ENCODE measurements at regions not wholly inside any gene's neighbourhood (a gene's known extent, or its start where the extent isn't known, plus 50 kb on each side); places are given as distances from the start of the nearest gene placed in this dataset.
"Not testable (repeated sequence)": the region's sequence is repeated elsewhere in the genome, so short reads cannot be mapped to it uniquely, and the experiment has no call there.

DNA sequence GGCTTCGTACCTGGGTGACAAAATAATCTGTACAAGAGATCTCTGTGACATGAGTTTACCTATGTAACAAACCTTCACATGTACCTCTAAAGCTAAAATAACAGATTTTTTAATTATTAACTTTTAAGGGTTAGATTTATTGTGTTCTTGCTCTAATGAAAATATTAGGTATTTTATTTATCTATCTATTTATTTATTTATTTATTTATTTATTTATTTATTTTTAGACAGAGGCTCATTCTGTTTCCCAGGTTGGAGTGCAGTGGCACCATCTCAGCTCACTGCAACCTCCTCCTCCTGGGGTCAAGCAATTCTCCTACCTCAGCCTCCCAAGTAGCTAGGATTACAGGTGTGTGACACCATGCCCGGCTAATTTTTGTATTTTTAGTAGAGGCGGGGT, 348.4 kb downstream of the TAF11L14 start:
- H3K4me3 Mint-ChIP-seq, H3K4me1 Mint-ChIP-seq, H3K27ac Mint-ChIP-seq, H3K27me3 Mint-ChIP-seq, H3K9me3 Mint-ChIP-seq, H3K36me3 Mint-ChIP-seq: not testable (repeated sequence)

DNA sequence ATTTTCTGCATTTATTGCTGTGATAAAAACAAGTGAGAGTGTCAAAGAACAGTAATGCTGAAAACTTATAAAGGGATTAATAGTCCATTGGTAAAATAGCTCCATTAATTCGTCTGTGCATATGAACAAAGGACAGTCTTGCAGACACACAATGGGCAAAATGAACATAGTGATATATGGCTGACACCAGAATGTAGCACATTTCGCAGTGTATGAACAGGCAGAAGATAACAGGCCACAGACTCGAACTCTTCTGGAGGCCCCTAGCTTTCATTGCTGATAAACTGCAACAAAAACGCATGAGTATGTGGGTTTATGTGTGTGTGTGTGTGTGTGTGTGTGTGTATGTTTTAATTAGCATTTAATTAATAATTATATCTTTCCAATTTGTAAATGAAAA, 354.8 kb downstream of the TAF11L14 start:
- H3K4me1 Mint-ChIP-seq, result peaks cover 0 to 2% (median 0%) of the 10 kb centered on the region in 3 donors
- H3K36me3 Mint-ChIP-seq, result no peaks in the 10 kb centered on the region
- peaks cover 1% of the 10 kb centered on the region for H3K27me3 Mint-ChIP-seq
- H3K4me3 Mint-ChIP-seq, result no peak overlapping the region
- no peak overlapping the region for H3K27ac Mint-ChIP-seq
- H3K9me3 Mint-ChIP-seq, result no peaks in the 10 kb centered on the region

DNA sequence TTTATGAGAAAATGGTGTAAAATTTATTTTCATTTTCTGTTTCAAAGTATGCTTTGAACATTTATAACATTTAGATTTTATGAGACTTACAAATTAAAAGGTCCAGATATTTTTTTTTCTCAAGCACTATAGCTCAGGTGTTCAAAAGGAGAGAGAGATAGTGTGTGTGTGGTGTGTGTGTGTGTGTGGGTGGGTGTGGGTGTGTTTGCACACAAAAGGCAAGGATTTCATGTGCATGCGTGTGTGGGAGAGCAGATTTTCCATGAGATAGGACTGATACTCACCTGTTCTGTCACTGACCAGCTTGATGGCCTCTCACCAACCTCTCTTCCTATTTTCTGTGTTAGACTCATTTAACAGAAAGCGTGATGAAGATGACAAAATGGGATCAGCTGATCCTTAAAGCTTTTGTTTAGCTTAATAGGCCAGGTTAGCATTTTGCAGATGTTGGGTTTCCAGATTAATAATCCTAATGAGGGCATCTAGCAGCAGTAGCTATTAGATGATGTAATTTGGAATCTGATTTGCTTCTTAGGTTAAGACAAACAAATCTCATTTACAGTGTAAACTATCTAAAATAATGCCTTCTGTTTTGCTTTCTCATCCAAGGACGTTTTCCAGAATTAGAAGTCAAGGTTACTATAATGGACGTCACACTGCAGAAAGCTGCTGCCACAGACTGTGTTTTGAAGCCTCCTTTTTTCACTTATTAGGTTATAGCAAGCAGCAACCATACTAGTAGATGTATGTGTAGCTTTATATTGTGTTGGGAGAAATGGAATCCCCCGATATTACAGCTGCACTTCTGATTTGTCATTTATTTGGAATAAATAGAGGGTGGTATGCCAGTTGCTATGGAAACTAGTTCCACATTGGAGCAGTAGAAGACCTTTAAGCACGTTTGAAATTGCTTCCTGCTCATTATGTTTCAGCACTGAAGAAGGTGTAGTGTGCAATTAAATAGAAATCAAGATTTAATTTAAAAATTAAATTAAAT, 355.6 kb downstream of the TAF11L14 start:
- H3K36me3 Mint-ChIP-seq, result no peaks in the 10 kb centered on the region
- H3K4me3 Mint-ChIP-seq, result no peak overlapping the region
- H3K9me3 Mint-ChIP-seq, result no peaks in the 10 kb centered on the region
- no peak overlapping the region for H3K27ac Mint-ChIP-seq
- no peaks in the 10 kb centered on the region for H3K27me3 Mint-ChIP-seq
- peaks cover 0 to 2% (median 0%) of the 10 kb centered on the region in 3 donors for H3K4me1 Mint-ChIP-seq

DNA sequence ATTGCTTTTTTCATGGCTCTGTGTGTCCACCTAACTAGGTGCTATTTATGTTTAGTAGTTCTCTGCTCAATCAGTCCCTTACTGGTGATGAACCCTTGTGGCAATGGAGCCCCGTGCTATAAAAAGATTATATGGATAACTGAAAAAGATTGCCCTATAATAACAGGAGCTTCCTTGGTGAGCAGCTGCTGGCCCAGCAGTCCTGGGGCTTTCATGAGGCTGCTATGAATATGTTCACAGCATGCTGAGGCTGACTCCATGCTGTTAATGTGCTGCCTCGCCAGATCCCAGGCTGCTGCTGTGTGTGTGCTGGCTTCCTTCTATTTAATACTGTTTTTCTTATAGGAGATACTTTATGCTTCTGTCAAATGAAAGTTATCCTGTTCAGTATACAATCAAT, 357.5 kb downstream of the TAF11L14 start:
- Mint-ChIP-seq H3K4me3 (no peak overlapping the region), H3K27me3 (no peaks in the 10 kb centered on the region), H3K9me3 (no peaks in the 10 kb centered on the region), H3K27ac (no peak overlapping the region), H3K36me3 (no peaks in the 10 kb centered on the region), H3K4me1 (peaks cover 0 to 2% (median 0%) of the 10 kb centered on the region in 3 donors)

DNA sequence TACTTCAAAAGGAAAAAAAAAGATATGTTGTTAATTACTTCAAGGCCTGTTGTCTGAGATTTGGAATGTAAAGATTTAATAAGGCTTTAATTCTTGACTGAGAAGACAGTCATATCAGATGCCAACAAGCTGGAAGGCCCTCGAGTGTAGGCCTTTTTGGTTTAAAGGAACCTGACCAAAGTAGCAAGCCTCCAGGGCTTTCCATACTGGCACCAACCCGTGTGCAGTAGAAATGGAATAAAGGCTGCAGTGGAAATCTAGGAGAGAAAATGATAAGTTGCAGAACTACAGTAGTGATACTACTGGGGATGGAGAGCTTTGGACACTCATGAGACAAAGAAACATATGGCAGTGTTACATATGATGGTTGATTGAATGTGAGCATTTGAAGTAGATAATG, 358.0 kb downstream of the TAF11L14 start:
- no peaks in the 10 kb centered on the region for H3K27me3 Mint-ChIP-seq

DNA sequence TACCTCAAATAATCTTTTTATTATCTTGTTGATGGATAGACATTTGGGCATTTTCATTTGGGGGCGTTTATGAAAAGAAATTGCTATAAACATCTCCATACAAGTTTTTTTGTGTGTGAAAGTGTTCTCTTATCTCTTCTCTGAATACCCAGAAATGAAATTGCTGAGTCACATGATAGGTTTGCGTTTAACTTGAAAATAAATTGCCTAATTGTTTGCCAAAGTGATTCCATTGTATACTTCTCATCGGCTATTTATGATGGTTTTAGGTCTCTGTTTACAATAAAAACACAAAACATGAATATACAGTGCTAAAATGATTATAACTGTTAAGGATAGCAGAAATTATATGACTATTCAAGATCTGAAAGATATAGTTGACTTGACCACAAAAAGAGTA, 361.7 kb downstream of the TAF11L14 start:
- H3K9me3 Mint-ChIP-seq, result no peaks in the 10 kb centered on the region
- H3K4me1 Mint-ChIP-seq, result peaks cover 0 to 2% (median 0%) of the 10 kb centered on the region in 3 donors
- H3K36me3 Mint-ChIP-seq, result no peaks in the 10 kb centered on the region
- H3K27me3 Mint-ChIP-seq, result no peaks in the 10 kb centered on the region
- no peak overlapping the region for H3K27ac Mint-ChIP-seq
- no peak overlapping the region for H3K4me3 Mint-ChIP-seq

More for the DNA sequence above, 358.0 kb downstream of the TAF11L14 start:
- H3K4me3 Mint-ChIP-seq, result no peak overlapping the region
- peaks cover 0 to 2% (median 0%) of the 10 kb centered on the region in 3 donors for H3K4me1 Mint-ChIP-seq
- H3K36me3 Mint-ChIP-seq, result no peaks in the 10 kb centered on the region
- H3K9me3 Mint-ChIP-seq, result no peaks in the 10 kb centered on the region
- H3K27ac Mint-ChIP-seq, result no peak overlapping the region

DNA sequence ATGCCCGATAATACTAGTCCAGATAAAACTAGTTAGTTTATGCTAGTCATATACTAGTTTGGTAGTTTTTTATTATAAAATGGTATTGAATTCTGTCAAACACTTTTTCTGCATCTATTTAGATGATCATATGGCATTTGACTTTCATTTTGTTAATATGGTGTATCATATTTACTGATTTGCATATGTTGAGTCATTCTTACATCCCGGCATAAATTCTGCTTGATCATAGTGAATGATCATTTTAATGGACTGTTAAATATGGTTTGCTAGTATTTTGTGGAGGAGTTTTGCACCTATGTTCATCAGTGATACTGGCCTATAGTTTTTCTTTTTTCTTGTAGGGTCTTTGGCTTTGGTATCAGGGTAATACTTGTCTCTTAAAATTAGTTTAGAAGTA, 365.6 kb downstream of the TAF11L14 start:
- Mint-ChIP-seq H3K36me3 (no peaks in the 10 kb centered on the region), H3K4me1 (peaks cover 0 to 2% (median 0%) of the 10 kb centered on the region in 3 donors), H3K27ac (no peak overlapping the region), H3K27me3 (no peaks in the 10 kb centered on the region), H3K9me3 (no peaks in the 10 kb centered on the region), H3K4me3 (no peak overlapping the region)

DNA sequence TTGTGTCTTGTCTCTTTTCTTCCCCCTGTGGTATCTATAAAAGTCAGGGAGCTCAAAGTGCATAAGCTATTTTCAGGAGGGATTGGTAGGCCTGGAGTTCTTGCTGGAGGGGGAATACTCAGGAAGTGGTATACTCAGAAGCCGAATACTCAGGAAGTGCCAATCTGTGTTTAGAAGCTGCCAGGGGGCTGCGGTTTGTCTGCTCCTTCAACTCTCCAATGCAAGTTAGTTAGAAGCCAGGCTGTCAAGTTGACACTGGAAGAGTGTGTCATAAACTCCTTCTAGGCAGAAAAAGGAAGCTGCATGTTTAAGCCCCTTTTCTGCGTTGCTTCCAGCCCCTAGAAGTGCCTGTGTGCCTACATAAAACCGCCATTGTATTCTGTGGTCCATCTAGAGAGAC, 366.5 kb downstream of the TAF11L14 start:
- H3K36me3 Mint-ChIP-seq, result peaks cover 6% of the 10 kb centered on the region
- peaks cover 0 to 1% (median 0%) of the 10 kb centered on the region in 3 donors for H3K9me3 Mint-ChIP-seq
- H3K4me3 Mint-ChIP-seq, result no peak overlapping the region
- H3K27ac Mint-ChIP-seq, result no peak overlapping the region
- peaks cover 0 to 2% (median 0%) of the 10 kb centered on the region in 3 donors for H3K4me1 Mint-ChIP-seq
- H3K27me3 Mint-ChIP-seq, result no peaks in the 10 kb centered on the region

DNA sequence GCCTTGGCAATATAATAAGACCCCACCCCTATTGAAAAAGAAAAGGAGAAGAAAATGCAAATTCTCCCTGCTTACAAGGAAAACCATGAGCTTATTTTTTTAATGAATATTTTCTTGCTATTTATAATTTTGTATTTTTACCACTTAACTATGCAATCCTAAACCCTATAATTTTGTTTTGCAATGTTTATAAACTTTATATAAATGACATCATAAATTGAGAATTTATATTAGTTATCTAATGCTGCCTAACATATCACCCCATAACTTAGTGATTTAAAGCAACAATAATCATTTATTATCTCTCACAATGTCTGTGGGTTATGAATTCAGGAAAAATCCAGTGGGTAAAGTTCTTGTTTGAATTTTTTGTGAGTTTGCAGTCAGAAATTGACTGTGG, 369.1 kb downstream of the TAF11L14 start:
- Mint-ChIP-seq H3K4me3 (no peak overlapping the region), H3K27me3 (no peaks in the 10 kb centered on the region), H3K4me1 (peaks cover 0 to 2% (median 0%) of the 10 kb centered on the region in 3 donors), H3K36me3 (peaks cover 7% of the 10 kb centered on the region), H3K27ac (no peak overlapping the region), H3K9me3 (peaks cover 0 to 3% (median 0%) of the 10 kb centered on the region in 3 donors)

DNA sequence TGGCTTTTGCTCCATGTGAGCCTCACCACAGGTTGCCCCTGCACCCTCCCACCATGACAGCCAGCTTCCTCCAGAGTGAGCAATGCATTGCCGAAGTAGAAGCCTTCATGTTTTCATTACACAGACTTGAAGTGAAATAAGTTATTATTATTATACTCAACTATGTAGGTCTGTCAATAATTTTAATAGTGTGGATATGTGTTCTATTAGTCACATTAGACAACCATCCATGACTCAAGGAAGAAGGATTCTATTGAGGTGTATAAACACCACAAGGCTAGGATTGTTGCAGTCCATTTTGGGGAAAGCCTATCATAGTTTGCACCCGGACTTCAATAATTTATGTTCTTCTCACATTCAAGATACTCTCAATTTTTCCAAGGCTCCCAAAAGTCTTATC, 369.5 kb downstream of the TAF11L14 start:
- peaks cover 7% of the 10 kb centered on the region for H3K36me3 Mint-ChIP-seq
- no peaks in the 10 kb centered on the region for H3K27me3 Mint-ChIP-seq
- no peak overlapping the region for H3K4me3 Mint-ChIP-seq
- peaks cover 0 to 2% (median 0%) of the 10 kb centered on the region in 3 donors for H3K4me1 Mint-ChIP-seq
- H3K27ac Mint-ChIP-seq, result no peak overlapping the region
- peaks cover 0 to 3% (median 0%) of the 10 kb centered on the region in 3 donors for H3K9me3 Mint-ChIP-seq

DNA sequence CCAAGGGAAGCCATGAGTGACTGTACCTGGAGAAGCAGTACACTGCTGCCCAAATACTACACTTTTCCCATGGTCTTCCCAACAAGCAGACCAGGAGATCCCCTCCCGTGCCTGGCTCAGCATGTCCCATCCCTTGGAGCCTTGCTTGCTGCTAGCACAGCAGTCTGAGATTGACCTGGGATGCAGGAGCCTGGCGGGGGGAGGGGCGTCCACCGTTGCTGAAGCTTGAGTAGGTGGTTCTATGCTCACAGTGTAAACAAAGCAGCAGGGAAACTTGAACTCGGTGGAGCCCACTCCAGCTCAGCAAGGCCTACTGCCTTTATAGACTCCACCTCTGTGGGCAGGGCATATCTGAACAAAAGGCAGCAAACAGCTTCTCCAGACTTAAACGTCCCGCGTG, 372.0 kb downstream of the TAF11L14 start:
- H3K4me1 Mint-ChIP-seq, H3K27me3 Mint-ChIP-seq, H3K4me3 Mint-ChIP-seq, H3K36me3 Mint-ChIP-seq, H3K27ac Mint-ChIP-seq, H3K9me3 Mint-ChIP-seq: not testable (repeated sequence)

DNA sequence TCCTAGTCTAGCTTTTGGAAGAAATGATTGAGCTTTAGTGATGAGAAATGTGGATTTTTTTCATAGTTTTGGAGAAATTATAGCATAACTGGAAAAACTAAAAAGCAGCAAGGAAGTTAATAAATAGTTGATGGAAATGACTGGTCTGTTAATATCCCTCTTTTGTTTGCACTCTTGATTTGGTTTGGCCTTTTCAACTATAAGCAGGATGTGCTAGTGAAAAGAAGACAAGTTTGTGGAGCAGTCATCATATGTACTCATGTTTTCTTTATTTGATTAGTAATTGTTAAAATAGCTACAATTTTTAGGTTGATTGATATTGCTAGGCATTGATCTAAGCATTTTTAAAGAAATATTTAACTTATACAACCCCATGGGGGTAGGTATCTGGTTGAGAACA, 374.7 kb downstream of the TAF11L14 start:
- Mint-ChIP-seq H3K4me1 (no peaks in the 10 kb centered on the region), H3K27ac (no peak overlapping the region), H3K9me3 (peaks cover 0 to 3% (median 0%) of the 10 kb centered on the region in 3 donors), H3K4me3 (no peak overlapping the region), H3K27me3 (no peaks in the 10 kb centered on the region), H3K36me3 (peaks cover 7% of the 10 kb centered on the region)

DNA sequence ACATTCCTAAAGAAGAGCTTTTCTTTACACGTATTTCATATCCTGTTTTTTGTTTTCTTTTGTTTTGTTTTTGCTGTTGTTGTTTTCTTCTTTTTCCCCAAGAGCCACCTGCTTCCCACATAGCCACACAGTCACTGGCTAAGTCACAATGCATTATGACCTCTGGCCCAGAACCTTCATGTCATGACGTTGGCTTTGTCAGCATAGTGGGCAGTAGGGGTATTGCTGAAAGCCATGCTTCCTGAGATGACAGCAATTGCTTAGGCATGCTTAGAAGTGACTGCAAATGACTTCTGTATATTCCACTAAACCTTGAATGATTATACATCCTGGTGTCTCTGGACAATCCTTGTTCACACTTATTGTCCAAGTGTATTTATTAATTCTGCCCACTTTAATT, 375.8 kb downstream of the TAF11L14 start:
- Mint-ChIP-seq H3K27me3 (no peaks in the 10 kb centered on the region), H3K4me1 (no peaks in the 10 kb centered on the region), H3K9me3 (peaks cover 0 to 3% (median 0%) of the 10 kb centered on the region in 3 donors), H3K27ac (no peak overlapping the region), H3K36me3 (peaks cover 5% of the 10 kb centered on the region), H3K4me3 (no peak overlapping the region)

DNA sequence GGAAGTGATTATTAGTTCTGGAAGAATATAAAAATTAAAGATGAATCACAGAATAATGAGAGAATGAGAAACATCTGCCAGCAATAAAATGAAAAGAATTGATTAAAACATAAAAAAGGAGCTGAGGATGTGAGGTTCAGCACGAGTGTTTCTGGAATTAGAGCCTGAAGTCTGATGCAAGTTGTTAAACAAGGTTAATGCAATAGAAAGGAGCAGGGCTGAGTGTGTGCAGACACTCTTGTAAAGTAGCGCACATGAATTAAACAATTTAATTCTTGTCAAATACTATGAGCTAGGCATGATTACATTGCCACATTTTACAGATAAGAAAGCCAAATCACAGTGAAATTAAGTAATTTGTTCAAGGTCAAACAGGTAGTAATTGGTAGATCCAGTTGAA, 384.2 kb downstream of the TAF11L14 start:
- Mint-ChIP-seq H3K4me1 (no peaks in the 10 kb centered on the region), H3K27ac (no peak overlapping the region), H3K36me3 (no peaks in the 10 kb centered on the region)

DNA sequence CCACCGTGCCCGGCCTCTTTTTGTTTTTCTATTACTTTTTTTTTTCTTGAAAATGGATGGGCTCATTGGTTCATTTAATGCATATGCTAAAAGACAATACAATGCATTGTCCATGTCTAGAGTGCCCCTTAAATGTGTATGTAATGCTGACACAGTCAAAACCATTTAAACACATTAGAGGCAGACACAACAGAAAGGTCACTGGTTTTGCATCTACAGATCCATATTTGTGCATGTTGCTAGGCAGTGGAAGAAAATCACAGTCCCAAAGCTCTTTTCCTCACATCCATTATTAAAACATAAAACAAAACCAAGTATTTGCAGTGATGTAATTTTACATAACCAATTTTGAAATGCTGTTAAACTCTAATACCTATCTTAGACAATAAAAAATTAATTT, 389.0 kb downstream of the TAF11L14 start:
- Mint-ChIP-seq H3K27ac (peak overlapping the region in 1 of 3 donors; percentile 67), H3K27me3 (no peaks in the 10 kb centered on the region), H3K4me3 (no peak overlapping the region), H3K4me1 (no peaks in the 10 kb centered on the region), H3K9me3 (peaks cover 0 to 2% (median 1%) of the 10 kb centered on the region in 3 donors), H3K36me3 (no peaks in the 10 kb centered on the region)

More for the DNA sequence above, 384.2 kb downstream of the TAF11L14 start:
- Mint-ChIP-seq H3K9me3 (peaks cover 0 to 8% (median 5%) of the 10 kb centered on the region in 3 donors), H3K4me3 (no peak overlapping the region), H3K27me3 (no peaks in the 10 kb centered on the region)

DNA sequence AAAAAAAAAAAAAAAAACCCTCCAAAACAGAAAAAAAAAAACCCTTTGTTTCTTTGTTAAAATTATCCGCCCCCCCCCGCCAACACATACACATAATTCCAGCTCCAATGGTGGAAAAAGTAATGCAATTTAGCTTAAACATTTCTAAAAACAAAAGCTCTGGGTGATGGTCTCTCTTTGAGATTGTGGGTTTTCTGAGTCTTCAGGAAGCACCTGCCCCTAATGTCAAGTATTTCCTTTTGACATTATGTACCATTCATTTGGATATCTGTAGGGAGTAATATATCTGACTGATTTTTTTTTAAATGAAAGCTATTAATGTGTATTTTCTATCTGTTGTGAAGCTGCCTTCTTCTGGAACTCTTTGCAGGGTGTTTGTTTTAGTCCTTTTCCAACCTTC, 389.7 kb downstream of the TAF11L14 start:
- Mint-ChIP-seq H3K4me3 (no peak overlapping the region), H3K4me1 (no peaks in the 10 kb centered on the region), H3K27me3 (no peaks in the 10 kb centered on the region), H3K27ac (no peak overlapping the region), H3K9me3 (peaks cover 0 to 2% (median 1%) of the 10 kb centered on the region in 3 donors), H3K36me3 (no peaks in the 10 kb centered on the region)
